ENCODE measurements at regions not wholly inside any gene's neighbourhood (a gene's known extent, or its start where the extent isn't known, plus 50 kb on each side); places are given as distances from the start of the nearest gene placed in this dataset.

DNA sequence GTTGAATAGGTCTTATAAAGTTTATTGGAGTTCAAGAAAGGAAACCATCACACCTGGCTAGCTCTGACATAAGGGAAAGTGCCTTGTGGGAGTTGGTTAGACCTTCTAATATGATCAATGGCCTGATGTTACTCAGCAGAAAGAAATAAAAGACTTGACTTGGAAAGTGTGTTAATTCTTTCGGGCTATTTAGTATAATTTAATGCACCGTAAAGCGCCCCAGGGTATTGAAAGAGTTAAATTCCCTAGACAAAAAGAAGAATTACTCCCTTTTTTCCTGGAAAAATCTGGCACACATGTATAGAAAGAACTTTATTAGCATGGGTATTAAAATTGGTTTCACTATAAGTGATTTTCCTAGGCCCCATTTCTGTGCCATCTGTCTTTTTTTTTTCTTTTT lies 1125.7 kb upstream of the FLRT2 start:
- no peak for TF ChIP-seq TAF1 (IDR thresholded peaks at IDR 0.05; ENCODE audit: borderline replicate concordance, insufficient read depth, low read length)
- no peak for TF ChIP-seq FOXP2 (optimal IDR thresholded peaks at IDR 0.05; ENCODE audit: borderline replicate concordance, extremely low read depth, extremely low read length, insufficient read depth)
- TF ChIP-seq, protein P1, sequence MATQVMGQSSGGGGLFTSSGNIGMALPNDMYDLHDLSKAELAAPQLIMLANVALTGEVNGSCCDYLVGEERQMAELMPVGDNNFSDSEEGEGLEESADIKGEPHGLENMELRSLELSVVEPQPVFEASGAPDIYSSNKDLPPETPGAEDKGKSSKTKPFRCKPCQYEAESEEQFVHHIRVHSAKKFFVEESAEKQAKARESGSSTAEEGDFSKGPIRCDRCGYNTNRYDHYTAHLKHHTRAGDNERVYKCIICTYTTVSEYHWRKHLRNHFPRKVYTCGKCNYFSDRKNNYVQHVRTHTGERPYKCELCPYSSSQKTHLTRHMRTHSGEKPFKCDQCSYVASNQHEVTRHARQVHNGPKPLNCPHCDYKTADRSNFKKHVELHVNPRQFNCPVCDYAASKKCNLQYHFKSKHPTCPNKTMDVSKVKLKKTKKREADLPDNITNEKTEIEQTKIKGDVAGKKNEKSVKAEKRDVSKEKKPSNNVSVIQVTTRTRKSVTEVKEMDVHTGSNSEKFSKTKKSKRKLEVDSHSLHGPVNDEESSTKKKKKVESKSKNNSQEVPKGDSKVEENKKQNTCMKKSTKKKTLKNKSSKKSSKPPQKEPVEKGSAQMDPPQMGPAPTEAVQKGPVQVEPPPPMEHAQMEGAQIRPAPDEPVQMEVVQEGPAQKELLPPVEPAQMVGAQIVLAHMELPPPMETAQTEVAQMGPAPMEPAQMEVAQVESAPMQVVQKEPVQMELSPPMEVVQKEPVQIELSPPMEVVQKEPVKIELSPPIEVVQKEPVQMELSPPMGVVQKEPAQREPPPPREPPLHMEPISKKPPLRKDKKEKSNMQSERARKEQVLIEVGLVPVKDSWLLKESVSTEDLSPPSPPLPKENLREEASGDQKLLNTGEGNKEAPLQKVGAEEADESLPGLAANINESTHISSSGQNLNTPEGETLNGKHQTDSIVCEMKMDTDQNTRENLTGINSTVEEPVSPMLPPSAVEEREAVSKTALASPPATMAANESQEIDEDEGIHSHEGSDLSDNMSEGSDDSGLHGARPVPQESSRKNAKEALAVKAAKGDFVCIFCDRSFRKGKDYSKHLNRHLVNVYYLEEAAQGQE (IDR thresholded peaks at IDR 0.05; ENCODE audit: insufficient read depth in 1 of 2, low read depth in 2 of 2, low read length in 2 of 2) = no peak
- TF ChIP-seq POLR2AphosphoS5 (IDR thresholded peaks at IDR 0.05; ENCODE audit: low read depth, low read length) = no peak
- TF ChIP-seq SIN3A (IDR thresholded peaks at IDR 0.05; ENCODE audit: borderline replicate concordance, insufficient read depth, low read length) = no peak

DNA sequence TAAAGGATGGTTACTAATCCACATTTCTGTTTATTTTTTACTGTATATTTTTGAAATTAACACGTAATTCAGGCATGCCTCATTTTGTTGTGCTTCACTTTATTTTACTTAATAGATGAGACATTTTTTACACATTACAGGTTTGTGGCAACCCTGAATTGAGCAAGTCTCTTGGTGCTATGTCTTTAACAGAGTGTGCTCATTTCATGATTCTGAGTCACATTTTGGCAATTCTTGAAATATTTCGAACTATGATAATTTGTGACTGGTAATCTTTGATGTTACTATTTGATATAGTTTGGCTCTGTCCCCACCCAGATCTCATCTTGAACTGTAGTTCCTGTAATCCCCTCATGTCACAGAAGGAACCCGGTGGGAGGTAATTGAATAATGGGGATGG lies 1120.5 kb upstream of the FLRT2 start:
- TF ChIP-seq FOXP2 (optimal IDR thresholded peaks at IDR 0.05; ENCODE audit: borderline replicate concordance, extremely low read depth, extremely low read length, insufficient read depth) (no peak), POLR2AphosphoS5 (IDR thresholded peaks at IDR 0.05; ENCODE audit: low read depth, low read length) (no peak), TAF1 (IDR thresholded peaks at IDR 0.05; ENCODE audit: borderline replicate concordance, insufficient read depth, low read length) (no peak), SIN3A (IDR thresholded peaks at IDR 0.05; ENCODE audit: borderline replicate concordance, insufficient read depth, low read length) (no peak)
- TF ChIP-seq, protein P1 (IDR thresholded peaks at IDR 0.05; ENCODE audit: insufficient read depth in 1 of 2, low read depth in 2 of 2, low read length in 2 of 2) = no peak

DNA sequence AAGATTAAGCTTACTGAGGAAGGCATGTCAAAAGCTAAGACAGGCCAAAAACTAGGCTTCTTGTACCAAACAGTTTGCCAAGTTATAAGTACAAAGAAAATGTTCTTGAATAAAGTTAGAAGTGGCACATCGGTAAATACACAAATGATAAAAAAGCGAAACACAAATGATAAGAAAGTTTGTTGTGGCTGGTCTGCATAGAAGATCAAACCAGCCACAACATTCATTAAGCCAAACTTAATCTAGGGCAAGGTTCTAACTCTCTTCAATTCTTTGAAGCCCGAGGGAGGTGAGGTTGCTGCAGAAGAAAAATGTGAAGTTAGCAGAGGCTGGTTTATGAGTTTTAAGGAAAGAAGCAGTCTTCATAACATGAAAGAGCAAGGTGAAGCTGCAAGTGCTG lies 1119.6 kb upstream of the FLRT2 start:
- TF ChIP-seq FOXP2 (optimal IDR thresholded peaks at IDR 0.05; ENCODE audit: borderline replicate concordance, extremely low read depth, extremely low read length, insufficient read depth) = no peak
- TF ChIP-seq POLR2AphosphoS5 (IDR thresholded peaks at IDR 0.05; ENCODE audit: low read depth, low read length) = no peak
- TF ChIP-seq TAF1 (IDR thresholded peaks at IDR 0.05; ENCODE audit: borderline replicate concordance, insufficient read depth, low read length) = no peak
- TF ChIP-seq, protein P1 (IDR thresholded peaks at IDR 0.05; ENCODE audit: insufficient read depth in 1 of 2, low read depth in 2 of 2, low read length in 2 of 2) = no peak
- no peak for TF ChIP-seq SIN3A (IDR thresholded peaks at IDR 0.05; ENCODE audit: borderline replicate concordance, insufficient read depth, low read length)

DNA sequence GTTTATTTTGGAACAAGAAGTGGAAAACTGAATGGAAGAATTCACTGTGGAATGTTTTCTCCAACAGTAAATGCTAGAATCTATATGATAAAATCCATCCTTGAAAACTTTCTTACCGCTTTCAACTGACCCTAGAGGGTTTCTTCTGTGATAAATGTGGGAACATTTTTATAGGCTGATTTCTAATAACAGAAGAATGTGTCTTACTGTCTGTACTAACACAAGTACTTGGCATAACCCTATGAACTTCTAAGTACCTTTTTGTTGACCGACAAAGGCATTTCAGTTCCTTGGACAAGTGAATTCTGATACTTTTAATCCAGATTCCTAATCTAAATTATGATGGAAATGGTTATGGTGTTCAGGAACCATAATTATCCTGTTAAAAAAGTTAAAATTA lies 1109.7 kb upstream of the FLRT2 start:
- TF ChIP-seq FOXP2 (optimal IDR thresholded peaks at IDR 0.05; ENCODE audit: borderline replicate concordance, extremely low read depth, extremely low read length, insufficient read depth) (no peak), POLR2AphosphoS5 (IDR thresholded peaks at IDR 0.05; ENCODE audit: low read depth, low read length) (no peak), TAF1 (IDR thresholded peaks at IDR 0.05; ENCODE audit: borderline replicate concordance, insufficient read depth, low read length) (no peak), SIN3A (IDR thresholded peaks at IDR 0.05; ENCODE audit: borderline replicate concordance, insufficient read depth, low read length) (no peak)
- TF ChIP-seq, protein P1 (IDR thresholded peaks at IDR 0.05; ENCODE audit: insufficient read depth in 1 of 2, low read depth in 2 of 2, low read length in 2 of 2) = no peak

DNA sequence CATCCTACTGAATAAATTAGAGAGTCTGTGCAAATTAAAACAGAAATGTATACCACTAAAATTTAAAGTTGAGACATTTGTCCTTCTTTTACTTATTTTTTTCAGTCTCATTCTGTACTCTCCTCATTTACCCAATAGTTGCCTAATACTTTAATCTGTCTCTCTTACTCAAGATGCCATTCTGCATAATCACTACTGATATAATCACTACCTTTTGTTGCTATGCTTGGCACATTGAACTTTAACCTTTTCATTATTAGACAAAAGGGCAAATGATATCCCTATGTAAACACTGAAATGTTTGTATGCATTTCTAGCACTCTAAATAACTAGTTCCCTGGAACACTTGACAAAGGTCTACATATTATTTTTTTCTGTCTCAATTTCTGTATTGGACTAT lies 1108.3 kb upstream of the FLRT2 start:
- TF ChIP-seq FOXP2 (optimal IDR thresholded peaks at IDR 0.05; ENCODE audit: borderline replicate concordance, extremely low read depth, extremely low read length, insufficient read depth) (no peak), POLR2AphosphoS5 (IDR thresholded peaks at IDR 0.05; ENCODE audit: low read depth, low read length) (no peak), TAF1 (IDR thresholded peaks at IDR 0.05; ENCODE audit: borderline replicate concordance, insufficient read depth, low read length) (no peak), SIN3A (IDR thresholded peaks at IDR 0.05; ENCODE audit: borderline replicate concordance, insufficient read depth, low read length) (no peak)
- TF ChIP-seq, protein P1 (IDR thresholded peaks at IDR 0.05; ENCODE audit: insufficient read depth in 1 of 2, low read depth in 2 of 2, low read length in 2 of 2) = no peak
